Uterus (tissue), 2 donors: ENCODE measurements at regions not wholly inside any gene's neighbourhood (a gene's known extent, or its start where the extent isn't known, plus 50 kb on each side); places are given as distances from the start of the nearest gene placed in this dataset.

Experiments used
- POLR2A ChIP-seq, 2 donors: fragments of 450-650 bp; IDR thresholded peaks; one replicate each; pipeline ENCODE4 v1.6.1; 2016; ENCODE audit warnings: antibody characterized with exemption in 2 of 2, mild to moderate bottlenecking in 1 of 2, moderate library complexity in 1 of 2
- TF ChIP-seq, protein P1 (sequence below), 4 experiments: fragments of 200-600 bp in 2 of 4; fragments of 450-650 bp in 2 of 4; sonication (generic) in 2 of 4; IDR thresholded peaks; one replicate each; pipeline ENCODE4 v1.5.1; 2016 to 2019; ENCODE audit warnings: antibody characterized with exemption in 4 of 4, mild to moderate bottlenecking in 2 of 4, moderate library complexity in 1 of 4

DNA sequence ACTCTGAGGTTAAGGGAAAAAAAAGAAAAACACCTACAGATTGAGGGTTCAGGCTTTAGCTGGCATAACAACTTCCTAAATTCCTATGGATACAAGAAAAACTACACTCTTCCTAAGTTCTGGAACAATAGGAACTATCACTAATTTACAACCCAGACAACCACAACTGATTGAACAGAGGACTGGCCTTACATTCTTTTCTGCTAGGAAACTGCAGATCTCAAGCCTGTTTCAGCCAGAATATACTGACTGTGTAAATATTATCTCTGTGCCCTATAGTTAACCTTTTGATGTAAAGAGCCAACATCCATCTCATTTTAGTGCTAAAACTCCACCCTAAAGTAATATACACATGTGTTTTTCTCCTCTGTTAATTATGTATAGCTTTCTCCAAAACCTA, 1186.5 kb upstream of the TMPRSS15 start:
- TF ChIP-seq, protein P1, sequence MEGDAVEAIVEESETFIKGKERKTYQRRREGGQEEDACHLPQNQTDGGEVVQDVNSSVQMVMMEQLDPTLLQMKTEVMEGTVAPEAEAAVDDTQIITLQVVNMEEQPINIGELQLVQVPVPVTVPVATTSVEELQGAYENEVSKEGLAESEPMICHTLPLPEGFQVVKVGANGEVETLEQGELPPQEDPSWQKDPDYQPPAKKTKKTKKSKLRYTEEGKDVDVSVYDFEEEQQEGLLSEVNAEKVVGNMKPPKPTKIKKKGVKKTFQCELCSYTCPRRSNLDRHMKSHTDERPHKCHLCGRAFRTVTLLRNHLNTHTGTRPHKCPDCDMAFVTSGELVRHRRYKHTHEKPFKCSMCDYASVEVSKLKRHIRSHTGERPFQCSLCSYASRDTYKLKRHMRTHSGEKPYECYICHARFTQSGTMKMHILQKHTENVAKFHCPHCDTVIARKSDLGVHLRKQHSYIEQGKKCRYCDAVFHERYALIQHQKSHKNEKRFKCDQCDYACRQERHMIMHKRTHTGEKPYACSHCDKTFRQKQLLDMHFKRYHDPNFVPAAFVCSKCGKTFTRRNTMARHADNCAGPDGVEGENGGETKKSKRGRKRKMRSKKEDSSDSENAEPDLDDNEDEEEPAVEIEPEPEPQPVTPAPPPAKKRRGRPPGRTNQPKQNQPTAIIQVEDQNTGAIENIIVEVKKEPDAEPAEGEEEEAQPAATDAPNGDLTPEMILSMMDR (IDR thresholded peaks at IDR 0.05): no peak
- no peak for TF ChIP-seq POLR2A (IDR thresholded peaks at IDR 0.05)
